ENCODE measurements at regions not wholly inside any gene's neighbourhood (a gene's known extent, or its start where the extent isn't known, plus 50 kb on each side); places are given as distances from the start of the nearest gene placed in this dataset.

DNA sequence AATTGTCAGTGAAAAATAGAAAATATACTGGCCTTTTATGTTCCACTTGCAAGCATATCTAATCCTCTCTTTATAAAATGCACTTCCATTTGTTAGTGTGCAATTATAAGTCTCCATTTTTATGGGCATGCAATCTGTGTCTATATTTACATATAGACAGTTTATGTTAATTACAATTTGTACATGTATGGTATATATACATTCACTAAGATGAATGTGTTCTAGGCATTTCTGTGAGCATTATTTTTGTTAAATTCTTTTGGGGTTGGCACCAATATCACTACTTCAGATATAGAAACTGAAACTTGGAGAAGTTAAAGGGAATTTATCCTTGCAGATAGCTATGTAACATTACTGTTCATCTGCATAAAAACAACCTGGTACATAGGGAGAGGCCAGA is 470.8 kb upstream of the LMO3 start:
- Histone ChIP-seq H3K9me3 (ENCODE audit: control insufficient read depth, insufficient read depth, low read depth, low read length) (no peaks in the 10 kb centered on the region), H3K27ac (ENCODE audit: low read length) (no peak overlapping the region), H3K27me3 (ENCODE audit: control insufficient read depth, insufficient read depth, low read length) (no peaks in the 10 kb centered on the region), H3K4me3 (ENCODE audit: low read depth in 2 of 2, low read length in 2 of 2) (no peak overlapping the region), H3K4me1 (ENCODE audit: control insufficient read depth, insufficient read depth, low read length) (no peaks in the 10 kb centered on the region), H3K36me3 (ENCODE audit: control insufficient read depth, insufficient read depth, low read length) (no peaks in the 10 kb centered on the region)
- intact Hi-C loops (cut with micrococcal nuclease; ENCODE audit: unreplicated experiment): no loop called here
- ChIA-PET CTCF (no interaction called here), POLR2A (no interaction called here)
- in situ Hi-C loops (cut with HindIII; ENCODE audit: low pct_unique_long_range_greater_than_20kb, low sequenced_read_pairs): no loop called here
- DNase-seq (ENCODE audit: low read depth, low spot score) (no peak), ATAC-seq (no peak)
- no TSS peak for BruUV-seq (replicated peaks)
- TF ChIP-seq, protein P1, sequence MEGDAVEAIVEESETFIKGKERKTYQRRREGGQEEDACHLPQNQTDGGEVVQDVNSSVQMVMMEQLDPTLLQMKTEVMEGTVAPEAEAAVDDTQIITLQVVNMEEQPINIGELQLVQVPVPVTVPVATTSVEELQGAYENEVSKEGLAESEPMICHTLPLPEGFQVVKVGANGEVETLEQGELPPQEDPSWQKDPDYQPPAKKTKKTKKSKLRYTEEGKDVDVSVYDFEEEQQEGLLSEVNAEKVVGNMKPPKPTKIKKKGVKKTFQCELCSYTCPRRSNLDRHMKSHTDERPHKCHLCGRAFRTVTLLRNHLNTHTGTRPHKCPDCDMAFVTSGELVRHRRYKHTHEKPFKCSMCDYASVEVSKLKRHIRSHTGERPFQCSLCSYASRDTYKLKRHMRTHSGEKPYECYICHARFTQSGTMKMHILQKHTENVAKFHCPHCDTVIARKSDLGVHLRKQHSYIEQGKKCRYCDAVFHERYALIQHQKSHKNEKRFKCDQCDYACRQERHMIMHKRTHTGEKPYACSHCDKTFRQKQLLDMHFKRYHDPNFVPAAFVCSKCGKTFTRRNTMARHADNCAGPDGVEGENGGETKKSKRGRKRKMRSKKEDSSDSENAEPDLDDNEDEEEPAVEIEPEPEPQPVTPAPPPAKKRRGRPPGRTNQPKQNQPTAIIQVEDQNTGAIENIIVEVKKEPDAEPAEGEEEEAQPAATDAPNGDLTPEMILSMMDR (IDR thresholded peaks at IDR 0.05): no peak
- TF ChIP-seq, protein P2, sequence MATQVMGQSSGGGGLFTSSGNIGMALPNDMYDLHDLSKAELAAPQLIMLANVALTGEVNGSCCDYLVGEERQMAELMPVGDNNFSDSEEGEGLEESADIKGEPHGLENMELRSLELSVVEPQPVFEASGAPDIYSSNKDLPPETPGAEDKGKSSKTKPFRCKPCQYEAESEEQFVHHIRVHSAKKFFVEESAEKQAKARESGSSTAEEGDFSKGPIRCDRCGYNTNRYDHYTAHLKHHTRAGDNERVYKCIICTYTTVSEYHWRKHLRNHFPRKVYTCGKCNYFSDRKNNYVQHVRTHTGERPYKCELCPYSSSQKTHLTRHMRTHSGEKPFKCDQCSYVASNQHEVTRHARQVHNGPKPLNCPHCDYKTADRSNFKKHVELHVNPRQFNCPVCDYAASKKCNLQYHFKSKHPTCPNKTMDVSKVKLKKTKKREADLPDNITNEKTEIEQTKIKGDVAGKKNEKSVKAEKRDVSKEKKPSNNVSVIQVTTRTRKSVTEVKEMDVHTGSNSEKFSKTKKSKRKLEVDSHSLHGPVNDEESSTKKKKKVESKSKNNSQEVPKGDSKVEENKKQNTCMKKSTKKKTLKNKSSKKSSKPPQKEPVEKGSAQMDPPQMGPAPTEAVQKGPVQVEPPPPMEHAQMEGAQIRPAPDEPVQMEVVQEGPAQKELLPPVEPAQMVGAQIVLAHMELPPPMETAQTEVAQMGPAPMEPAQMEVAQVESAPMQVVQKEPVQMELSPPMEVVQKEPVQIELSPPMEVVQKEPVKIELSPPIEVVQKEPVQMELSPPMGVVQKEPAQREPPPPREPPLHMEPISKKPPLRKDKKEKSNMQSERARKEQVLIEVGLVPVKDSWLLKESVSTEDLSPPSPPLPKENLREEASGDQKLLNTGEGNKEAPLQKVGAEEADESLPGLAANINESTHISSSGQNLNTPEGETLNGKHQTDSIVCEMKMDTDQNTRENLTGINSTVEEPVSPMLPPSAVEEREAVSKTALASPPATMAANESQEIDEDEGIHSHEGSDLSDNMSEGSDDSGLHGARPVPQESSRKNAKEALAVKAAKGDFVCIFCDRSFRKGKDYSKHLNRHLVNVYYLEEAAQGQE (IDR thresholded peaks at IDR 0.05; ENCODE audit: insufficient read depth in 1 of 2, low read depth in 2 of 2, low read length in 1 of 2): no peak
- TF ChIP-seq TCF7L2 (IDR thresholded peaks at IDR 0.05; ENCODE audit: low read depth, low read length) (no peak), POLR2AphosphoS5 (IDR thresholded peaks at IDR 0.05; ENCODE audit: low read depth, low read length) (no peak), SIN3A (IDR thresholded peaks at IDR 0.05; ENCODE audit: borderline replicate concordance, insufficient read depth, low read depth, low read length) (no peak)

DNA sequence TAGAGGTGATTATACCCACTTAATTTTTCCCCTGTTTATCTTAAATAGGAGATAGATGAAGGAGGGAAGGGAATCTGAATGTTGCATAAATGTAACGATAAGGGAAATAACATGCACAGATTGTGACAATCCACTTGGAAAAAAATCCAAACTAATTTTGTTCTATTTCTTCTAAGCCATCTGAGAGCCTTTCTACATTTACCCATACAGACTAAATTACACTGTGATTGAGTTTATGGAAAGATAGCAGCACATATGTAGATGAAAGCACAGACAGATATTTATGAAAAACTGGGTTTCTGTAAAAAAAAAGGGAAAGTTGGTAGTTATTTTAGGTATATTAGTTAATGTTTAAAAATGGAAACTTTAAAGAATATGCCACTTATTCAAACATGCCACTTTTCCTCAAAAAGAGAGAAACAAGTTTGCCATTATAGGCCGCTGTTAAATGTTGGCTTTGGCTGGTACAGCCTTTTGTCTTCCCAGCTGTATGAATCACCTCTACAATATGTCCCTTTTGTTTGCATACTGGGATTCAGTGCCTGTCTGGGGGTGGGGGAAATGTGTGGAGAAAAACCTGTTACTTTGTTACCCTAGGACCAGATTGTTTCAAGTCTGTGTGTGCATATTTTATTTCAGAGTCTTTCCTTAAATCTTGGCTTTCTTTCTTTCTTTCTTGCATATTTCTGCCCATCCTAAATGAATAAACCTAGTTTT is 470.2 kb upstream of the LMO3 start:
- Histone ChIP-seq H3K4me1 (ENCODE audit: control insufficient read depth, insufficient read depth, low read length) (no peaks in the 10 kb centered on the region), H3K27ac (ENCODE audit: low read length) (no peak overlapping the region), H3K36me3 (ENCODE audit: control insufficient read depth, insufficient read depth, low read length) (no peaks in the 10 kb centered on the region), H3K27me3 (ENCODE audit: control insufficient read depth, insufficient read depth, low read length) (no peaks in the 10 kb centered on the region), H3K4me3 (ENCODE audit: low read depth in 2 of 2, low read length in 2 of 2) (no peak overlapping the region), H3K9me3 (ENCODE audit: control insufficient read depth, insufficient read depth, low read depth, low read length) (no peaks in the 10 kb centered on the region)
- ATAC-seq (no peak), DNase-seq (ENCODE audit: low read depth, low spot score) (no peak)
- intact Hi-C loops (cut with micrococcal nuclease; ENCODE audit: unreplicated experiment) (no loop called here), in situ Hi-C loops (cut with HindIII; ENCODE audit: low pct_unique_long_range_greater_than_20kb, low sequenced_read_pairs) (no loop called here)
- POLR2A ChIA-PET: no interaction called here
- CTCF ChIA-PET: no interaction called here
- BruUV-seq (replicated peaks): no TSS peak
- TF ChIP-seq, protein P1 (IDR thresholded peaks at IDR 0.05): no peak
- TF ChIP-seq TCF7L2 (IDR thresholded peaks at IDR 0.05; ENCODE audit: low read depth, low read length) (no peak), SIN3A (IDR thresholded peaks at IDR 0.05; ENCODE audit: borderline replicate concordance, insufficient read depth, low read depth, low read length) (no peak), POLR2AphosphoS5 (IDR thresholded peaks at IDR 0.05; ENCODE audit: low read depth, low read length) (no peak)
- TF ChIP-seq, protein P2 (IDR thresholded peaks at IDR 0.05; ENCODE audit: insufficient read depth in 1 of 2, low read depth in 2 of 2, low read length in 1 of 2): no peak

All from Panc1 (cell line).